IMR-90 (cell line): ENCODE measurements at regions not wholly inside any gene's neighbourhood (a gene's known extent, or its start where the extent isn't known, plus 50 kb on each side); places are given as distances from the start of the nearest gene placed in this dataset.

Experiments
- ATAC-seq: fragments of 200-7000 bp; cut with Tn5 transposase; 2 replicates; pipeline ENCODE4 v1.9.1; 2020; ENCODE audit warnings: low read depth, mild to moderate bottlenecking, moderate library complexity
- BruUV-seq: library from RNA; stranded (reverse); fragments of 400-500 nt; replicated peaks from 2 replicates; lab custom pipeline; 2021; lab: Mats Ljungman, UMichigan
- CTCF ChIA-PET: fragments of 300-600 bp; formaldehyde crosslinking; extraction: SDS; loops from one replicate; lab custom pipeline; 2021; ENCODE audit warnings: antibody characterized with exemption; lab: Yijun Ruan, JAX
- POLR2A ChIA-PET: fragments of 300-600 bp; sonication (Branson Sonifier 250); formaldehyde crosslinking; loops from one replicate; lab custom pipeline; 2022; ENCODE audit warnings: antibody characterized with exemption; ENCODE audit not compliant: unreplicated experiment; lab: Charles Lee
- DNase-seq: peaks from one replicate; pipeline ENCODE4 v3.0.0; 2013
- H2AFZ ChIP-seq: replicated peaks from 2 replicates; pipeline ENCODE3; 2013; ENCODE audit warnings: low read length, mild to moderate bottlenecking; ENCODE audit not compliant: poor library complexity
- H2AK5ac ChIP-seq: 2 replicates; pipeline ENCODE4 v1.6.1; 2013; ENCODE audit warnings: low read depth, low read length, inconsistent platforms
- H2AK9ac ChIP-seq: replicated peaks from 2 replicates; pipeline ENCODE3; 2013; ENCODE audit warnings: mild to moderate bottlenecking, low read depth, low read length, moderate library complexity; ENCODE audit not compliant: poor library complexity
- H2BK120ac ChIP-seq: 2 replicates; pipeline ENCODE4 v1.6.1; 2013; ENCODE audit warnings: low read depth, low read length, inconsistent platforms
- H2BK15ac ChIP-seq: 3 replicates; pipeline ENCODE4 v1.6.1; 2013; ENCODE audit warnings: low read depth, low read length, inconsistent platforms
- H2BK20ac ChIP-seq: 2 replicates; pipeline ENCODE4 v1.6.1; 2013; ENCODE audit warnings: low read depth, mild to moderate bottlenecking, inconsistent platforms, low read length, moderate library complexity
- H2BK5ac ChIP-seq: 2 replicates; pipeline ENCODE4 v1.6.1; 2013; ENCODE audit warnings: mild to moderate bottlenecking, low read depth, low read length, inconsistent platforms; ENCODE audit not compliant: poor library complexity, severe bottlenecking
- H3K14ac ChIP-seq: replicated peaks from 2 replicates; pipeline ENCODE4 v1.6.1; 2013; ENCODE audit warnings: low read depth, low read length, inconsistent platforms
- H3K18ac ChIP-seq: 2 replicates; pipeline ENCODE4 v1.6.1; 2013; ENCODE audit warnings: low read depth, low read length, control low read depth
- H3K23ac ChIP-seq: 2 replicates; pipeline ENCODE4 v1.6.1; 2013; ENCODE audit warnings: low read depth, low read length, inconsistent platforms
- H3K27ac ChIP-seq: 2 replicates; pipeline ENCODE4 v1.5.1; 2013; ENCODE audit warnings: mild to moderate bottlenecking, control low read depth, low read length; ENCODE audit not compliant: insufficient read depth
- H3K27me3 ChIP-seq: 2 replicates; pipeline ENCODE4 v1.6.1; 2013; ENCODE audit warnings: low read length; ENCODE audit not compliant: control insufficient read depth, insufficient read depth
- H3K36me3 ChIP-seq: 2 replicates; pipeline ENCODE4 v1.6.1; 2013; ENCODE audit warnings: low read length, mixed read lengths; ENCODE audit not compliant: control insufficient read depth, insufficient read depth
- H3K4ac ChIP-seq: 2 replicates; pipeline ENCODE4 v1.6.1; 2013; ENCODE audit warnings: low read depth, low read length, inconsistent platforms
- H3K4me1 ChIP-seq: 2 replicates; pipeline ENCODE4 v1.6.1; 2013; ENCODE audit warnings: low read length, mixed read lengths; ENCODE audit not compliant: control insufficient read depth, insufficient read depth
- H3K4me2 ChIP-seq: 2 replicates; pipeline ENCODE4 v1.6.1; 2013; ENCODE audit warnings: low read depth, mild to moderate bottlenecking, control low read depth, low read length, moderate library complexity
- H3K4me3 ChIP-seq: 2 replicates; pipeline ENCODE4 v1.5.1; 2013; ENCODE audit warnings: low read depth, mild to moderate bottlenecking, control low read depth, low read length, moderate library complexity; ENCODE audit not compliant: insufficient read depth
- H3K56ac ChIP-seq: 2 replicates; pipeline ENCODE4 v1.6.1; 2013; ENCODE audit warnings: low read length, inconsistent platforms; ENCODE audit not compliant: insufficient read depth; ENCODE audit errors: extremely low read depth
- H3K79me1 ChIP-seq, 2 experiments: 2 replicates each; pipeline ENCODE4 v1.6.1; 2013; ENCODE audit warnings: low read length in 2 of 2, inconsistent platforms in 1 of 2, low read depth in 1 of 2
- H3K9ac ChIP-seq: 2 replicates; pipeline ENCODE4 v1.6.1; 2013; ENCODE audit warnings: low read depth, low read length, control low read depth
- H3K9me1 ChIP-seq: 2 replicates; pipeline ENCODE4 v1.6.1; 2013; ENCODE audit warnings: low read length, inconsistent platforms; ENCODE audit not compliant: insufficient read depth
- H3K9me3 ChIP-seq: 2 replicates; pipeline ENCODE4 v1.6.1; 2013; ENCODE audit warnings: low read length; ENCODE audit not compliant: control insufficient read depth, insufficient read depth
- H4K20me1 ChIP-seq: 2 replicates; pipeline ENCODE4 v1.6.1; 2013; ENCODE audit warnings: low read length, inconsistent platforms; ENCODE audit not compliant: insufficient read depth
- H4K5ac ChIP-seq: 2 replicates; pipeline ENCODE4 v1.6.1; 2013; ENCODE audit warnings: mild to moderate bottlenecking, low read depth, low read length, control low read depth
- H4K8ac ChIP-seq, 2 experiments: 2 replicates each; pipeline ENCODE4 v1.6.1; 2013; ENCODE audit warnings: low read depth in 2 of 2, low read length in 2 of 2, control low read depth in 1 of 2, inconsistent platforms in 1 of 2
- H4K91ac ChIP-seq: 2 replicates; pipeline ENCODE4 v1.6.1; 2013; ENCODE audit warnings: low read depth, low read length, inconsistent platforms; ENCODE audit not compliant: insufficient read depth
- FOS ChIP-seq: fragments of 150-350 bp; IDR thresholded peaks from 2 replicates; pipeline ENCODE4 v1.6.1; 2016; ENCODE audit warnings: low read depth, low read length
- MAFK ChIP-seq: IDR thresholded peaks from 2 replicates; pipeline ENCODE4 v1.6.1; 2012; ENCODE audit warnings: low read depth, low read length, improper control_type of control experiment
- RFX5 ChIP-seq: IDR thresholded peaks from 2 replicates; pipeline ENCODE4 v1.8.0; 2012; ENCODE audit warnings: low read depth, mild to moderate bottlenecking, low read length, moderate library complexity
- SMC3 ChIP-seq: fragments of 150-350 bp; IDR thresholded peaks from 2 replicates; pipeline ENCODE4 v1.6.1; 2016; ENCODE audit warnings: low read depth, mild to moderate bottlenecking, antibody characterized with exemption, low read length, moderate library complexity
- WGBS, 2 experiments: methylation state at CpG; one replicate each; pipeline versions ENCODE4 v1.1.5 to v1.1.7; 2013; ENCODE audit warnings: missing lambda C conversion rate in 2 of 2; ENCODE audit not compliant: insufficient read length in 1 of 2; ENCODE audit errors: extremely low coverage in 2 of 2; 5-methylcytosine and 5-hydroxymethylcytosine counted together
- dilution Hi-C: fragments of 300-500 bp; cut with HindIII; formaldehyde crosslinking; loops from one replicate; pipeline ENCODE4 v1.14.3; 2018; ENCODE audit warnings: low sequenced_read_pairs; ENCODE audit not compliant: unreplicated experiment
- in situ Hi-C: fragments of 300-500 bp; cut with MboI; formaldehyde crosslinking; loops from 3 replicates; pipeline ENCODE4 v1.14.3; 2019; ENCODE audit warnings: low sequenced_read_pairs, inconsistent platforms, mixed read lengths
- intact Hi-C: fragments of 100-400 bp; cut with micrococcal nuclease; formaldehyde crosslinking; loops from 2 replicates; pipeline ENCODE4 v1.10.0; 2022
- TF ChIP-seq, protein P1 (sequence below): fragments of 150-350 bp; IDR thresholded peaks from 2 replicates; pipeline ENCODE4 v1.6.1; 2016; ENCODE audit warnings: low read depth, mild to moderate bottlenecking, low read length, moderate library complexity, borderline replicate concordance
- TF ChIP-seq, protein P2 (sequence below): fragments of 150-350 bp; IDR thresholded peaks from 2 replicates; pipeline ENCODE4 v1.6.1; 2017; ENCODE audit warnings: mild to moderate bottlenecking, antibody characterized with exemption, low read length, low read depth

DNA sequence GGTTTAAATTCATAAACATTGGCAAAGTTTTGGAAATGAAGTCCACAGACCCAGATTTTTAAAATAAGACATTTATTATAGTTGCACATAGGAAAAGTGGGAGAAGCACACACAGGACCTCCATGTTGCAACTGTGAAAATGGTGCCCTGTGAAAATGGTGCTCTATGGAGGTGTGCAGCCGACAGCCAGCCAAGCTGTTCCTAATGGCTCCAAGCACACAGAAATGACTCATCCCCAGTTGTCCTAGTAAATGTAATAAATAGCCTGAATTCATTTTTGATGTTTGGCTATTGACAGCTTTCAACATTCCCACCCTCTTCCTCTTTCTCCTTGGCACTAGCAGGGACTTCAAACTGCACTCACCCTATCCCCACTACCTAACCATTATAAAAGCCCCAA is 590.9 kb downstream of the CAAP1 start:
- H3K18ac ChIP-seq = no peak overlapping the region
- dilution Hi-C loops (no loop called here), intact Hi-C loops (no loop called here), in situ Hi-C loops (no loop called here)
- H3K14ac ChIP-seq = no peak overlapping the region
- no peaks in the 10 kb centered on the region for H3K4me1 ChIP-seq
- ChIA-PET POLR2A (no interaction called here), CTCF (no interaction called here)
- TF ChIP-seq, protein P1, sequence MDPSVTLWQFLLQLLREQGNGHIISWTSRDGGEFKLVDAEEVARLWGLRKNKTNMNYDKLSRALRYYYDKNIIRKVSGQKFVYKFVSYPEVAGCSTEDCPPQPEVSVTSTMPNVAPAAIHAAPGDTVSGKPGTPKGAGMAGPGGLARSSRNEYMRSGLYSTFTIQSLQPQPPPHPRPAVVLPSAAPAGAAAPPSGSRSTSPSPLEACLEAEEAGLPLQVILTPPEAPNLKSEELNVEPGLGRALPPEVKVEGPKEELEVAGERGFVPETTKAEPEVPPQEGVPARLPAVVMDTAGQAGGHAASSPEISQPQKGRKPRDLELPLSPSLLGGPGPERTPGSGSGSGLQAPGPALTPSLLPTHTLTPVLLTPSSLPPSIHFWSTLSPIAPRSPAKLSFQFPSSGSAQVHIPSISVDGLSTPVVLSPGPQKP = no peak
- TF ChIP-seq MAFK = no peak
- no peak for TF ChIP-seq RFX5
- TF ChIP-seq, protein P2, sequence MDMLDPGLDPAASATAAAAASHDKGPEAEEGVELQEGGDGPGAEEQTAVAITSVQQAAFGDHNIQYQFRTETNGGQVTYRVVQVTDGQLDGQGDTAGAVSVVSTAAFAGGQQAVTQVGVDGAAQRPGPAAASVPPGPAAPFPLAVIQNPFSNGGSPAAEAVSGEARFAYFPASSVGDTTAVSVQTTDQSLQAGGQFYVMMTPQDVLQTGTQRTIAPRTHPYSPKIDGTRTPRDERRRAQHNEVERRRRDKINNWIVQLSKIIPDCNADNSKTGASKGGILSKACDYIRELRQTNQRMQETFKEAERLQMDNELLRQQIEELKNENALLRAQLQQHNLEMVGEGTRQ = no peak
- no peak for TF ChIP-seq FOS
- no peak for TF ChIP-seq SMC3
- no CpG with 5 or more reads among the region's 1 CpG for WGBS, 2 experiments
- no peaks in the 10 kb centered on the region for H3K36me3 ChIP-seq
- no peaks in the 10 kb centered on the region for H3K9me1 ChIP-seq
- H3K27ac ChIP-seq = no peak overlapping the region
- no peak overlapping the region for H3K9ac ChIP-seq
- ATAC-seq (no peak), DNase-seq (no peak)
- no peak overlapping the region for H2BK120ac ChIP-seq
- no peaks in the 10 kb centered on the region for H3K27me3 ChIP-seq
- no TSS peak for BruUV-seq
- H2BK15ac ChIP-seq = no peak overlapping the region
- H4K8ac ChIP-seq = no peak overlapping the region
- no peak overlapping the region for H3K4ac ChIP-seq
- no peaks in the 10 kb centered on the region for H3K79me1 ChIP-seq
- H4K20me1 ChIP-seq = no peaks in the 10 kb centered on the region
- H3K23ac ChIP-seq = no peak overlapping the region
- no peak overlapping the region for H2AK5ac ChIP-seq
- H3K56ac ChIP-seq = no peak overlapping the region
- H4K91ac ChIP-seq = no peak overlapping the region
- no peak overlapping the region for H4K5ac ChIP-seq
- H3K4me3 ChIP-seq = no peak overlapping the region
- no peak overlapping the region for H2AFZ ChIP-seq
- H2AK9ac ChIP-seq = no peak overlapping the region
- no peak overlapping the region for H3K4me2 ChIP-seq
- no peaks in the 10 kb centered on the region for H3K9me3 ChIP-seq
- H2BK20ac ChIP-seq = no peak overlapping the region
- H2BK5ac ChIP-seq = no peak overlapping the region
